Breast epithelium (tissue), 3 donors: ENCODE measurements at regions not wholly inside any gene's neighbourhood (a gene's known extent, or its start where the extent isn't known, plus 50 kb on each side); places are given as distances from the start of the nearest gene placed in this dataset.

Experiments
- POLR2A ChIP-seq: fragments of 450-650 bp; IDR thresholded peaks from one replicate; pipeline ENCODE4 v1.6.1; 2016; ENCODE audit warnings: antibody characterized with exemption, mild to moderate bottlenecking, moderate library complexity
- POLR2AphosphoS5 ChIP-seq, 3 donors: sonication (generic); formaldehyde crosslinking; IDR thresholded peaks; one replicate each; pipeline ENCODE4 v1.6.1; 2017; ENCODE audit warnings: antibody characterized with exemption in 3 of 3
- TF ChIP-seq, protein P1 (sequence below), 3 donors: fragments of 450-650 bp; IDR thresholded peaks; one replicate each; pipeline ENCODE4 v1.5.1; 2016 to 2017; ENCODE audit warnings: antibody characterized with exemption in 3 of 3, mild to moderate bottlenecking in 3 of 3, moderate library complexity in 3 of 3

DNA sequence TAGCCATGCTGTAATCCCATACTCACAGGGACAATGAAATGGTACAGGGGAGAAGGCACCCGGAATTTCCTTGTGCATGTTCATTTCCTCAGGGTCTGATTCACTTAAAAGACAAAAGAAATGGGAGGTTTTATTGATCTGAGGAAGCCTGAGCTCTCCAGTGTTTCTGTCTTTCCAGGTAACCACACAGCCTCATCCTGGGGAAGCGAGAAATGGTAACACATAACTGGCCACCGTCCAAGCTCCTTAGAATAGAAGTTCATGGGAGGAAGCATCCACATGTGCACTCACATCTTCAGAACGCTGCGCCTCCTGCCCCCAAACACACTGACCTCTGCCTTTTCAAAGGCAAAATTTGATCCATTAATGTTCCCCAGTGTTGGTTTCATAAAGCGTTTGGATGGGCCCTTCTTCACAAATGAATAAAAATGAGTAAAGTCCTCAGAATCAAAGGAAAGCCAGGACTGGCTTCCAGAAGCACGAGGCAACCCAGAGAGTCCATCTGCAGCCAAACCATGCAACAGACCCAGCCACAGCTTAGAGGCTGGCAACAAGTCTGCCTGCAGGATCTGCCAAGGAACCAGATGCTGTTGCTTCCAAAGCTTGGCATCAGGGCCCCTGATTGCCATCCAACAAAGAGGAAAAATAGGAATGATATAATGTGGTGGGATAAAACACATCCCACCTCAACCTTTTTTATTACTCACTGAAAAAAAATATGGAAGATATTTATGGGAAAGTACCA, 120.3 kb downstream of the ZBTB18 start:
- TF ChIP-seq, protein P1, sequence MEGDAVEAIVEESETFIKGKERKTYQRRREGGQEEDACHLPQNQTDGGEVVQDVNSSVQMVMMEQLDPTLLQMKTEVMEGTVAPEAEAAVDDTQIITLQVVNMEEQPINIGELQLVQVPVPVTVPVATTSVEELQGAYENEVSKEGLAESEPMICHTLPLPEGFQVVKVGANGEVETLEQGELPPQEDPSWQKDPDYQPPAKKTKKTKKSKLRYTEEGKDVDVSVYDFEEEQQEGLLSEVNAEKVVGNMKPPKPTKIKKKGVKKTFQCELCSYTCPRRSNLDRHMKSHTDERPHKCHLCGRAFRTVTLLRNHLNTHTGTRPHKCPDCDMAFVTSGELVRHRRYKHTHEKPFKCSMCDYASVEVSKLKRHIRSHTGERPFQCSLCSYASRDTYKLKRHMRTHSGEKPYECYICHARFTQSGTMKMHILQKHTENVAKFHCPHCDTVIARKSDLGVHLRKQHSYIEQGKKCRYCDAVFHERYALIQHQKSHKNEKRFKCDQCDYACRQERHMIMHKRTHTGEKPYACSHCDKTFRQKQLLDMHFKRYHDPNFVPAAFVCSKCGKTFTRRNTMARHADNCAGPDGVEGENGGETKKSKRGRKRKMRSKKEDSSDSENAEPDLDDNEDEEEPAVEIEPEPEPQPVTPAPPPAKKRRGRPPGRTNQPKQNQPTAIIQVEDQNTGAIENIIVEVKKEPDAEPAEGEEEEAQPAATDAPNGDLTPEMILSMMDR (IDR thresholded peaks at IDR 0.05), result no peak
- TF ChIP-seq POLR2AphosphoS5 (IDR thresholded peaks at IDR 0.05) (no peak), POLR2A (no peak)
